Cardiac fibroblast (primary cell): ENCODE measurements at regions not wholly inside any gene's neighbourhood (a gene's known extent, or its start where the extent isn't known, plus 50 kb on each side); places are given as distances from the start of the nearest gene placed in this dataset.
"Not testable (repeated sequence)": the region's sequence is repeated elsewhere in the genome, so short reads cannot be mapped to it uniquely, and the experiment has no call there.

Experiments used
- DNase-seq, 2 donors: peaks; one replicate each; pipeline versions ENCODE4 v3.0.0 to v3.0.0-alpha.2; 2010; ENCODE audit warnings: low read depth in 2 of 2
- H3K4me3 ChIP-seq, 2 donors: replicated peaks in 1 of 2; 1 replicate in 1 of 2; 2 replicates in 1 of 2; pipeline ENCODE4 v1.5.1; 2011; ENCODE audit warnings: low read depth in 2 of 2, low read length in 2 of 2, mild to moderate bottlenecking in 2 of 2, moderate library complexity in 1 of 2

GRCh38 chr2:111271647-111272304 is 151.1 kb downstream of the BCL2L11 start:
- not testable (repeated sequence) for DNase-seq, H3K4me3 ChIP-seq

DNA sequence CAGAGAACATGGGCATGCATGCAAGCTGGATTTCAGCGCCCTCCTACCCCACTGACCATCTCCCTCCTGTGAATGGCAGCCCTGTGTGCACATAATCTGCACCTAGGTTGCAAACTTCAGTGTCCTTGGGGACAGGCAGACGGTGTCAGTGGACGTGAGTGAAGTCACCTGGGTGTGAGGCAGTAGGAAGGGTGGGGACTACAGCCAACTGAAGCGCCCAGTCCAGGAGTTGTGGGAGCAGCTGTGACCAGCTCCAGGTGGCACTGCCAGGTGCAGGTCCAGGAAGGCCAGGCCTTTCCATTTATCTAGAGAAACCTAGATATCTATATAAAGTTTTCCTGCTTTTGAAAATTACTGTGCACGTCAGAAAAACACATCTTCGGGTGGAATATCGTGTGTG is 152.3 kb downstream of the BCL2L11 start:
- H3K4me3 ChIP-seq, DNase-seq: not testable (repeated sequence)

- not testable (repeated sequence) for H3K4me3 ChIP-seq, DNase-seq
Observed at GRCh38 chr2:111275047-111275853, 154.5 kb downstream of the BCL2L11 start.

DNA sequence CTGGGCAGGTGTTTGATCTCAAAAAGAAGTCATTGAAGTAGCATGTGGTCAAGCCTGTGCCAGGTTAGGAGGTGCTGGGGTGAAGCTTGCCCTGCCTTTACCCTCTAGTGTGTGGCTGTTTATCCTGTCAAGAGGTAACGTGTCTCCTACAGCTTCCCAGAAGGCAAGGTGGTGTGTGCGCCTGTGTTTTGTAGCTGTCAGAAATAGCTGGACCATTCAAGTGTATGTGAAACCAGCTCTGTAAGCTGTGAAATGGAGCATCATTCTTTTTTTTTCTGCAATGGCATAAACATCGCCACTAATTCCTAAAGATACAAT is 155.1 kb downstream of the BCL2L11 start:
- H3K4me3 ChIP-seq, DNase-seq: not testable (repeated sequence)

DNA sequence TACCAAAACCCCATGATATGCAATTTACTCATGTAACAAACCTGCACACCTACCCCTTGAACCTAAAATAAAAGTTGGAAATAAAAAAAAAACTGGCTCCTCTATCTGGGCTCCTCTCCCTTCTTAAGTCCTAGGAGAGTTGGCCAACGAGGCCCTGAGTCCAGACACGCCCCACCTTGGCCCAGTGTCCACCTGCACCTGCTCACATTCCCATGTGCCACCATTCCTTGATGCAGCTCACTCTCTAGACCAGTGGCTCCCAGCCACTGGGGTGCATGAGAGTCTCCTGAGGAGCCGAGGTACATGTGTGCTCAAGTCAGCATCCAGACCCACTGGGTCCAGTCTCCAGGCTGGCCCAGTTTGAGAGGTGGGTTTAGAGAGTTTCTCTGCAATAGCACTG is 157.4 kb downstream of the BCL2L11 start:
- DNase-seq, H3K4me3 ChIP-seq: not testable (repeated sequence)

GRCh38 chr2:111280709-111281286 is 160.1 kb downstream of the BCL2L11 start:
- H3K4me3 ChIP-seq, DNase-seq: not testable (repeated sequence)

GRCh38 chr2:111282162-111282561 is 161.4 kb downstream of the BCL2L11 start:
- not testable (repeated sequence) for DNase-seq, H3K4me3 ChIP-seq

DNA sequence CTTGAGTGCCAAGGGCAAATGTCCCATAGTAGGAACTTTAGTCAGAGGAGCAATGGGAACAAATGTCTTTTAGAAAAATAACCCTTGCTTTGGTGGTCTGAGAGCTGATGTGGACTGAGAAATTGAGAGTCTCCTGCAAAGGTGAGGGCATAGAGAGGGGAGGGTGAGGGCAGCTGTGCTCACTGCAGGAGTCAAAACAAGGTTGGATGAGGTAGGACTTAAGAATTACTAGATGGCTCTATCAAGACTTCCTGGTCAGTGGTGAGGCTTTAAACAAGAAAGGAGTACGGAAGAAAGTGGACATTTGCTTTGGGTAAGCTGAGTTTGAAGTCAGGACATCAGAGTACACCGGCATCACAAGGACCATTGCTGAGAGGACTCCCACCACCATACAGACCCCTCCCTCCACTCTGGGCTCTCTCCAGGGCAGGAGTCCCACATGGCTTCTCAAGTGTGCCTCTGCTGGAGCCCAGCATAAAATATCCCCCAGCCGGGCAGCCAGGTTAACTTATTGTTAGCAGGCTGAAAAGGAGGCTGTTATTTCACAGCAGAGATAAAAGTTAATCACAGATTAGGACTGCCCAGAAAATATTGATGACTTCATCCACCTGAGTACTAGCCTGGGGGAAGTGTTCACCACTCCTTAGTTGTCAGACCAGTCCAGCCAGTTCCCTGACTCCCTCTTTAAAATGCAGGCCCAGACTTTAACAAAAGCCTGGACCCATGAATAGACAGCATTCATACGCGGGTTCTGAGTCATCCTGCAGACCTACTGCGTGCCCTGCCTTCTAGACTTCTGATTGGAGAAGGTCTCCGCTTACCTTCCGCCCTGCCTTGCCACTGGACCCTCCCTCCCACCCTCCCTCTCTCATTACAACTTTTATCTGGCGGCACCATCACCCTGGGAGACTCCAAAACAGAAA is 167.2 kb downstream of the BCL2L11 start:
- H3K4me3 ChIP-seq, DNase-seq: not testable (repeated sequence)

DNA sequence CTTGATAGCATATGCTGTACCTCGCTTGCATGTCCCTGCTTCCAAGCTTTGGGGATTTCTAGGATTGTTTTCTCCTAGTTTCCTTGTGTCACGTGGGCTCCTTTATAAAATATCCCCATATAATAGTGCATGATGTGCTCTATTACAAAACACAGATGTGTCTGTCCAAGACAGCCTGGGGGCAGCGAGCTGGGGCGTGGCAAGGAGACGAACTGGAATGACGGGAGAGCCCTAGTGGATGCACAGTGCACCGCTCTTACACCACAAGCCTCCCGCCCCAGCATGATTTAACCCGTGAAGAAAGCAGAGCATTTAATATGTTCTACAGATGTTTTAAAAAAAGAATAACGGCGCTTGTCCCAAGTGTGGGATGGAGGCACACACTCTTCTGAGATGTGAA is 169.7 kb downstream of the BCL2L11 start:
- not testable (repeated sequence) for H3K4me3 ChIP-seq, DNase-seq

DNA sequence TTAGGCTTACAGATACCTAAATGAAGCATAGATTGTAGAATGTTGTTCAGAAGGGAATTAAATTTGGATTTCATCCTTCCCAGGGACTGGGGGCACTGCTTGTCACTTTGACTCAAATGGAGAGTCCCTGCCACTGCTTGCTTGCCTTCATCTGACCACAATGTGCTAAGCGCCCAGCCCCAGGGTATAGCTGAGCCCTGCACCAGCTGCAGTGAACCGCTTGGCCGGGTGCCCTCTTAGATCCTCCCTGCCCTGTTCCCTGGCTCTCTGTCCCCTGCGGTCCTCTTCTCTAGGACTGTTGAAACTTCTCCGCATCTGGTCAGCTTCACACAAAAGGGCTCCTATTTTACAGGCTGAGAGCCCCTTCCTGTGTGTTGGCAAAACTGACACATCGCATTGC is 170.9 kb downstream of the BCL2L11 start:
- not testable (repeated sequence) for DNase-seq, H3K4me3 ChIP-seq

GRCh38 chr2:111292232-111292968 is 171.7 kb downstream of the BCL2L11 start:
- DNase-seq, H3K4me3 ChIP-seq: not testable (repeated sequence)

GRCh38 chr2:111294699-111295098 is 174.0 kb downstream of the BCL2L11 start:
- H3K4me3 ChIP-seq, DNase-seq: not testable (repeated sequence)

DNA sequence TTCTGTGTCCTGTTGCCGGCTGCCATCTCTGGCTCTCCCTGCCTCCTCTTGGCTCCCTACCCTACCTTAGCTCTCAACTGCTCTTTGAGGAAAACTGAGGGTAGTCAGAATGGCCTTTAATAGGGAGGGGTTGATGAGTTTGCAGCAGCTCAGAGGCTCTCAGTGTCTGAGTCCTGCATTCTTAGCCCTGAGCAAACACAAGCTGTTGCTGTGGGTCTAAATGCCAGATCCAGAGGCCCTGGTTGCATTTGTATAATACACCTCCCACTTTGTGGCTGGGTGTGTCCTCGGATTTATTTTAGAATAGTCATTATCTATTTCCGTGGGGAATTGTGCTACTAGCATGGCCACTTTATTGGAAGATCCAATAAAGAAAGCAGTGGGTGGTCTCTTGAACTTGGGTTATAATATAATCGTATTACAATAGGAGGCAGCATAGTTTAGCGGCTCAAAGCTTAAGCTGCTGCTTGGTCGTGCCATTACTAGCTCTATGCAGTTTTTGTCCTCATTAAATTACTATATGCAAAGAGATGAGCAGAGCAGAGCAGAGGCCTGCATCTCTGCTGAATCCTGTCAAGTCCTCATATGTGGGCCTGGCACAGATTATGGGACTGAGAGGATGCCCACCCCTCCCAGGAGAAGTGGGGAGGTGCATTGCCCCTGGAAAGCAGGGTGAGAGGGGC is 175.5 kb downstream of the BCL2L11 start:
- not testable (repeated sequence) for DNase-seq, H3K4me3 ChIP-seq

- DNase-seq, H3K4me3 ChIP-seq: not testable (repeated sequence)
Observed at GRCh38 chr2:111297128-111297527, 176.4 kb downstream of the BCL2L11 start.

DNA sequence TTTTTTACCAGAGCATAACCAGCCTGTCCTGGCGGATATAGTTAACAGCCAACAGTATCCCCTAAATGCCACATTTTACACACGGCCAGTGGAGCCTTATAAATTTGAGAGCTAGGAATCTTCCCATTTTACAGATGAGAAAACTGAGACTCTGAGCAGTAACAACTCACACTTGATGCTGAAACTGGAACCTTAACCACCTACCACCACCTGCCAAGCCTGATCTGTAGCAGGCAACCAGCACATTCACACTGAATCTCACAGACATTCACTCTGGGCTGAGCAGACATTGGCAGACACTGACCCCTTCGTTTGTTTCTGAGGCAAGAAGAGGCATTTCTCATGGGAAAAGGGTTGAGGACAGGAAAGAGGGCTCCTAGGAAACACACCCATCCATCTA is 178.2 kb downstream of the BCL2L11 start:
- not testable (repeated sequence) for DNase-seq, H3K4me3 ChIP-seq

DNA sequence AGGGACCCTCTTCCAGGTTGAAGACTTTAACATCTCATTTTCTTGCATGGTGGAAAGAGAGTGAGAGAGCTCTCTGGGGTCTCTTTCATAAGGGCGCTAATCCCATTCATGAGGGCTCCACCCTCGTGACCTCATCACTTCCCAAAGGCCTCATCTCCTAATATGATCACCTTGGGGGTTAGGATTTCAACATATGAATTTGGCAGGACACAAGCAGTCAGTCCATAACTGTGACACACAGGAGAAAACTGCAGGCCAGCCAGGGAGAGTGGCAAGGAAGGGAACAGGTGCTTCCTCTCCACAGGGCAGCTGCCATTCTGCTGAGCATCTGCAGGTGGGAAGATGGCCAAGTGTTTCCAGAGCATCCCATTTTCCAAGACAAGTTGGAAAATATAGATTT is 178.9 kb downstream of the BCL2L11 start:
- H3K4me3 ChIP-seq, DNase-seq: not testable (repeated sequence)

GRCh38 chr2:111301677-111302076 is 181.0 kb downstream of the BCL2L11 start:
- not testable (repeated sequence) for DNase-seq, H3K4me3 ChIP-seq
